ENCODE measurements at regions not wholly inside any gene's neighbourhood (a gene's known extent, or its start where the extent isn't known, plus 50 kb on each side); places are given as distances from the start of the nearest gene placed in this dataset.

DNA sequence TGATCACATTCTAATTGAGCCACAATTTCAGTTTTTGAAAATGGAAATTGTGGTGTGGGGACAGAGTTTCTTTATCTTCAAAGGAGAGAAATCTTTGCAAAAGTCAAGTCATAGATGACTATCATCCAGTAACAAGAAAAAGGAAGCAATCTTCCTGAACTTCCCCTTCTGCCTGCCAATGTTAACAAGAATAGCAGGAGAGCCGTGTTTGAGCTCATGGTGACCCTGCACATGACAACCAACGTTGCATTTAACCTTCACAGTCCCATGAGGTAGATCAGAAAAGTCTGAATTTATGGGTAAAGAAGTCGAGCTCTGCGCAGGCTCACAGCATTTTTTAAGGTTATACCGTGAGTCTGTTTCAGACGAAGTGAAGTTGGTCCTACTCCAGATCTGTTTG is 454.9 kb downstream of the LPIN1 start:
- Histone ChIP-seq H3K27ac (ENCODE audit: control insufficient read depth, insufficient read depth, low read length) (no peak overlapping the region), H3K9me3 (ENCODE audit: control insufficient read depth, low read depth, low read length) (no peaks in the 10 kb centered on the region), H3K27me3 (ENCODE audit: control insufficient read depth, extremely low read depth, insufficient read depth, low read length) (no peaks in the 10 kb centered on the region), H3K4me1 (ENCODE audit: control insufficient read depth, extremely low read depth, insufficient read depth, low read length) (no peaks in the 10 kb centered on the region), H3K36me3 (ENCODE audit: control insufficient read depth in 2 of 2, extremely low read depth in 1 of 2, insufficient read depth in 2 of 2, low read length in 2 of 2) (no peaks in the 10 kb centered on the region), H4K20me1 (ENCODE audit: control insufficient read depth, extremely low read depth, insufficient read depth, low read length) (no peaks in the 10 kb centered on the region), H3K79me2 (ENCODE audit: control insufficient read depth, insufficient read depth, low read length) (no peaks in the 10 kb centered on the region), H3K9ac (ENCODE audit: control insufficient read depth, extremely low read depth, insufficient read depth, low read length) (no peak overlapping the region), H2AFZ (ENCODE audit: control insufficient read depth, low read length) (no peak overlapping the region), H3K9me1 (ENCODE audit: control insufficient read depth, extremely low read depth, insufficient read depth, low read length) (no peaks in the 10 kb centered on the region), H3K4me2 (ENCODE audit: control insufficient read depth, extremely low read depth, insufficient read depth, low read depth, low read length) (no peak overlapping the region), H3K4me3 (ENCODE audit: control insufficient read depth in 2 of 3, extremely low read depth in 1 of 3, insufficient read depth in 2 of 3, low read depth in 1 of 3, low read length in 3 of 3) (no peak overlapping the region)
- TF ChIP-seq, protein P1, sequence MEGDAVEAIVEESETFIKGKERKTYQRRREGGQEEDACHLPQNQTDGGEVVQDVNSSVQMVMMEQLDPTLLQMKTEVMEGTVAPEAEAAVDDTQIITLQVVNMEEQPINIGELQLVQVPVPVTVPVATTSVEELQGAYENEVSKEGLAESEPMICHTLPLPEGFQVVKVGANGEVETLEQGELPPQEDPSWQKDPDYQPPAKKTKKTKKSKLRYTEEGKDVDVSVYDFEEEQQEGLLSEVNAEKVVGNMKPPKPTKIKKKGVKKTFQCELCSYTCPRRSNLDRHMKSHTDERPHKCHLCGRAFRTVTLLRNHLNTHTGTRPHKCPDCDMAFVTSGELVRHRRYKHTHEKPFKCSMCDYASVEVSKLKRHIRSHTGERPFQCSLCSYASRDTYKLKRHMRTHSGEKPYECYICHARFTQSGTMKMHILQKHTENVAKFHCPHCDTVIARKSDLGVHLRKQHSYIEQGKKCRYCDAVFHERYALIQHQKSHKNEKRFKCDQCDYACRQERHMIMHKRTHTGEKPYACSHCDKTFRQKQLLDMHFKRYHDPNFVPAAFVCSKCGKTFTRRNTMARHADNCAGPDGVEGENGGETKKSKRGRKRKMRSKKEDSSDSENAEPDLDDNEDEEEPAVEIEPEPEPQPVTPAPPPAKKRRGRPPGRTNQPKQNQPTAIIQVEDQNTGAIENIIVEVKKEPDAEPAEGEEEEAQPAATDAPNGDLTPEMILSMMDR (optimal IDR thresholded peaks at IDR 0.05 in 1 of 3, IDR thresholded peaks at IDR 0.05 in 1 of 3, conservative IDR thresholded peaks at IDR 0.05 in 1 of 3; ENCODE audit: extremely low read depth in 1 of 3, insufficient read depth in 2 of 3, low read length in 3 of 3) = no peak
- TF ChIP-seq EZH2 (IDR thresholded peaks at IDR 0.05; ENCODE audit: low read length) = no peak
- no peak for FAIRE-seq
- dilution Hi-C loops (cut with MboI; ENCODE audit: extremely low pct_ligation_motif_present, low sequenced_read_pairs) = no loop called here
- no peak for DNase-seq (ENCODE audit: low read depth, low spot score)

DNA sequence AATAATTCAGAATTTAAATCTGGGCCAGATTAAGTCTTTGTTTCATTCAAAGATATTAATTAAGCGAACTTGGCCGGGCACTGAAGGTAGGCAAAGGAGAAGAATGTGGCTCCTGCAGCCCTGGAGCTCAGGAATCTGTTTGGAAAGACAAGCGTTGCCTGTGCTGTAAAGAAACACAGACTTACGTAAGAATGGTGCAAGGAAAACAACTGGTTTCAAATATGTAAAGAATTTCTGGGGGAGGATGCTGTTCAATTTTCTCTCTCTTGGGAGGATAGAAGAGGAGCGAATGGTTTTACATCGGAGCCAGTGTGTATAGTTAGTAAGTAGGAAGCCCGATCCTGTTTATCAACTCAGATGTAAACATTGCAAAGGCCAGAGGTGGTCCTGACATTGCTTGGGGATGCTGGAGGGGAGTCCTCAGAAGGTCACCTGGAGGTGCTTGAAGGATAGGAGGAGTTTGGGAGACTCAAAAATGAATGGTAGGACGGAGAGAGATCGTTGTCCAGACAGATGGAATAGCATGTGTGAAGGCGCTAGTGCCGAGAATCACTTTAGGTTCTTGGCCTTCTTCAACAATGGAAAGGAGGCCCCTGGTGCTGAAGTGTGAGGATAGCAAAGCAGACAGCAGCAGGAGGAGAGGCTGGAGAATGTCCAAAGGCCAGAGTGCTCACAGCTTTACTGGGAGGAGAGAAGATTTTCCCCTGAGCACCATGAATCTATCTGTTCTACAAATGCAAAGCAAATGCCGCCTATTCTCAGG is 456.1 kb downstream of the LPIN1 start:
- no peak for FAIRE-seq
- no peak overlapping the region for H3K9ac ChIP-seq (ENCODE audit: control insufficient read depth, extremely low read depth, insufficient read depth, low read length)
- no peaks in the 10 kb centered on the region for H3K36me3 ChIP-seq (ENCODE audit: control insufficient read depth in 2 of 2, extremely low read depth in 1 of 2, insufficient read depth in 2 of 2, low read length in 2 of 2)
- H4K20me1 ChIP-seq (ENCODE audit: control insufficient read depth, extremely low read depth, insufficient read depth, low read length) = no peaks in the 10 kb centered on the region
- no peak for TF ChIP-seq EZH2 (IDR thresholded peaks at IDR 0.05; ENCODE audit: low read length)
- TF ChIP-seq, protein P1 (optimal IDR thresholded peaks at IDR 0.05 in 1 of 3, IDR thresholded peaks at IDR 0.05 in 1 of 3, conservative IDR thresholded peaks at IDR 0.05 in 1 of 3; ENCODE audit: extremely low read depth in 1 of 3, insufficient read depth in 2 of 3, low read length in 3 of 3) = no peak
- H3K27ac ChIP-seq (ENCODE audit: control insufficient read depth, insufficient read depth, low read length) = no peak overlapping the region
- H2AFZ ChIP-seq (ENCODE audit: control insufficient read depth, low read length) = no peak overlapping the region
- no peaks in the 10 kb centered on the region for H3K9me1 ChIP-seq (ENCODE audit: control insufficient read depth, extremely low read depth, insufficient read depth, low read length)
- DNase-seq (ENCODE audit: low read depth, low spot score) = no peak
- dilution Hi-C loops (cut with MboI; ENCODE audit: extremely low pct_ligation_motif_present, low sequenced_read_pairs) = no loop called here
- H3K4me1 ChIP-seq (ENCODE audit: control insufficient read depth, extremely low read depth, insufficient read depth, low read length) = no peaks in the 10 kb centered on the region
- no peak overlapping the region for H3K4me2 ChIP-seq (ENCODE audit: control insufficient read depth, extremely low read depth, insufficient read depth, low read depth, low read length)
- no peaks in the 10 kb centered on the region for H3K27me3 ChIP-seq (ENCODE audit: control insufficient read depth, extremely low read depth, insufficient read depth, low read length)
- H3K9me3 ChIP-seq (ENCODE audit: control insufficient read depth, low read depth, low read length) = no peaks in the 10 kb centered on the region
- no peak overlapping the region for H3K4me3 ChIP-seq (ENCODE audit: control insufficient read depth in 2 of 3, extremely low read depth in 1 of 3, insufficient read depth in 2 of 3, low read depth in 1 of 3, low read length in 3 of 3)
- H3K79me2 ChIP-seq (ENCODE audit: control insufficient read depth, insufficient read depth, low read length) = no peaks in the 10 kb centered on the region
